AG09319 (cell line): ENCODE measurements at regions not wholly inside any gene's neighbourhood (a gene's known extent, or its start where the extent isn't known, plus 50 kb on each side); places are given as distances from the start of the nearest gene placed in this dataset.

ENCODE experiments used
- DNase-seq: peaks from one replicate; pipeline ENCODE4 v3.0.0-alpha.2; 2010; ENCODE audit warnings: low read depth; ENCODE audit errors: extremely low read depth
- TF ChIP-seq, protein P1 (sequence below): IDR thresholded peaks from 2 replicates; pipeline ENCODE4 v1.5.1; 2011; ENCODE audit warnings: low read depth, mild to moderate bottlenecking, inconsistent platforms, low read length, moderate library complexity

DNA sequence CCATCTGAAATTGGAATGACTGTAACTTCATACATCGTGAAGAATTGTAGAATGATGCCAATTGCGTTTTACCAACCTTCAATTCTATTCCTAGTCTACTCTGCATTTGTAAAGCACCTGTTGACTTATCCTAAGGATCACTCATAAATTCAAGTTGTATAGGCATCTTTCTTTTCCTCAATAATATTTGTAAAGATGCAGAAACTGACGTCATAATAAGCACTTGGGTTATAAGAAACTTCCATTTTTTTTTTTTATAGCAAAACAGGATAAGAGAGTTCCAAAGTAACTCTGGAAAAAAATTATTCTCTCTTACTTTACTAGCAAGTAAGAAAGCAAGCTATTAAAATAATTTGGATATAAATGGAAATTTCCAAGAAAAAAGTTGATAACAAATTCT lies 1377.4 kb upstream of the ACVR2A start:
- no peak for DNase-seq
- TF ChIP-seq, protein P1, sequence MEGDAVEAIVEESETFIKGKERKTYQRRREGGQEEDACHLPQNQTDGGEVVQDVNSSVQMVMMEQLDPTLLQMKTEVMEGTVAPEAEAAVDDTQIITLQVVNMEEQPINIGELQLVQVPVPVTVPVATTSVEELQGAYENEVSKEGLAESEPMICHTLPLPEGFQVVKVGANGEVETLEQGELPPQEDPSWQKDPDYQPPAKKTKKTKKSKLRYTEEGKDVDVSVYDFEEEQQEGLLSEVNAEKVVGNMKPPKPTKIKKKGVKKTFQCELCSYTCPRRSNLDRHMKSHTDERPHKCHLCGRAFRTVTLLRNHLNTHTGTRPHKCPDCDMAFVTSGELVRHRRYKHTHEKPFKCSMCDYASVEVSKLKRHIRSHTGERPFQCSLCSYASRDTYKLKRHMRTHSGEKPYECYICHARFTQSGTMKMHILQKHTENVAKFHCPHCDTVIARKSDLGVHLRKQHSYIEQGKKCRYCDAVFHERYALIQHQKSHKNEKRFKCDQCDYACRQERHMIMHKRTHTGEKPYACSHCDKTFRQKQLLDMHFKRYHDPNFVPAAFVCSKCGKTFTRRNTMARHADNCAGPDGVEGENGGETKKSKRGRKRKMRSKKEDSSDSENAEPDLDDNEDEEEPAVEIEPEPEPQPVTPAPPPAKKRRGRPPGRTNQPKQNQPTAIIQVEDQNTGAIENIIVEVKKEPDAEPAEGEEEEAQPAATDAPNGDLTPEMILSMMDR = no peak

DNA sequence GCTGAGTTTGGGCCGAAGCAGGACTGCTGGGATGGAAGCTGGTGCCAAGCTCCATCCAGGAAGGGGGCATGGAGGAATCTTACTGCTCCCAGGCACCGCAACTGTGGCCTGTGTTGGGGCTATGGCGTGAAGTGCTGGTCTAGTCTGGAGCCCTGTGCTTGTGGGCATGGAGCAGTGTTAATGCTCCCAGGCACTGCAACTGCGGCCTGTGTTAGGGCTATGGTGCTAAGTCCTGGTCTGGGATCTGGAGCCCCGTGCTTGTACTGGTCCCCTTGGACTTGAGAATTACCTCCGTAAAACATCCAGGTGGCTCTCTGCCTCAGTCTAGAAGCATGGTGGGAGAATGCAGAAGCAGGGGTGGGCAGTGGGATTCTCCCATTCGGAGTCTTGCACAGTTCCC lies 1379.4 kb upstream of the ACVR2A start:
- TF ChIP-seq, protein P1 = no peak
- no peak for DNase-seq

DNA sequence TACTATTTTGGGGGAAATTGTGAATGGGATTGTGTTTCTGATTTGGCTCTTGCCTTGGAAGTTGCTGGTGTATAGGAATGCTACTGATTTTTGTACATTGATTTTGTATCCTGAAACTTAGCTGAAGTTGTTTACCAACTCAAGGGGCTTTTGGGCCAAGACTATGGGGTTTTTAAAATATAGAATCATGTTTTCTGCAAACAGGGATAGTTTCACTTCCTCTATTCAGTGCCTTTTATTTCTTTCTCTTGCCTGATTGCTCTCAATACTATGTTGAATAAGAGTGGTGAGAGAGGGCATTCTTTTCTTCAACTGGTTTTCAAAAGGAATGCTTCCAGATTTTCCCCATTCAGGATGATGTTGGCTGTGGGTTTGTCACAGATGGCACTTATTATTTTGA lies 1383.8 kb upstream of the ACVR2A start:
- TF ChIP-seq, protein P1 = no peak
- no peak for DNase-seq

DNA sequence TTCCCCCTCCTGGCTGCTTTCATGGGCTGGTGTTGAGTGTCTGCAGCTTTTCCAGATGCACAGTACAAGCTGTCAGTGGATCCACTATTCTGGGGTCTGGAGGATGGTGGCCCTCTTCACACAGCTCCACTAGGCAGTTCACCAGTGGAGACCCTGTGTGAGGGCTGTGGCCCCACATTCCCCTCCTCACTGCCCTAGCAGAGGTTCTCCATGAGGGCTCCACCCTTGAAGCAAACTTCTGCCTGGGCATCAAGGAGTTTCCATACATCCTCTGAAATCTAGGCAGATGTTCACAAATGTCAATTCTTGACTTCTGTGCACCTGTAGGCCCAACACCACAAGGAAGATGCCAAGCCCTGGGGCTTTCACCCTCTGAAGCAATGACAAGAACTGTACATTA lies 1386.2 kb upstream of the ACVR2A start:
- TF ChIP-seq, protein P1 = no peak
- DNase-seq = no peak

DNA sequence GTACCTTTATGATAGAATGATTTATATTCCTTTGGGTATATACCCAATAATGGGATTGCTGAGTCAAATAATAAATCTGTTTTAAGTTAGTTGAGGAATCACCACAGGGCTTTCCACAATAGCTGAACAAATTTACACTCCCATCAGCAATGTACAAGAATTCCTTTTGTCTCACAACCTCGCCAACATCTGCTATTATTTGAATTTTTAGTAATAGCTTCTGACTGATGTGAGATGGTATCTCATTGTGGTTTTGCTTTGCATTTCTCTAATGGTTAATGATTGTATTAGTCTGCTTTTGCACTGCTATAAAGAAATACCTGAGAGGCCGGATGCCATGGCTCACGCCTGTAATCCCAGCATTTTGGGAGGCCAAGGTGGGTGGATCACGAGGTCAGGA lies 1387.6 kb upstream of the ACVR2A start:
- TF ChIP-seq, protein P1 = no peak
- no peak for DNase-seq

DNA sequence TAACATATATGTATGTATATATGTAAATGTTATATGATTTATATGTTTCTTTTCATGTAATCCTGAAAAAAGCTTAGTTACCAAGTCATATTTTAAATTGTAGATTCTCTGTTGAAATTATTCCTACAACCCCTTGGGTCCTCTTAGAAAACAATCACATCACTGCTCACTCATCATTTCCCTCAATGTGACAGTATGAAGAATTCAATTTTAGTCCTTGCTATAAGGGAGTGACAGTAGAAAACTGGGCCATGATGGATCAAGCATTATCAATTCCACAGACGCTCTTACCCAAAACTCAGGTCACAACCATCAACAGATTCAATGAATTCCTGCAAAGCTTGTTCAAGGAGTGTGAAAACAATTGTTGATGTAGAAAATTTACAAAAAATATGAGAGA lies 1389.5 kb upstream of the ACVR2A start:
- no peak for DNase-seq
- TF ChIP-seq, protein P1 = no peak

DNA sequence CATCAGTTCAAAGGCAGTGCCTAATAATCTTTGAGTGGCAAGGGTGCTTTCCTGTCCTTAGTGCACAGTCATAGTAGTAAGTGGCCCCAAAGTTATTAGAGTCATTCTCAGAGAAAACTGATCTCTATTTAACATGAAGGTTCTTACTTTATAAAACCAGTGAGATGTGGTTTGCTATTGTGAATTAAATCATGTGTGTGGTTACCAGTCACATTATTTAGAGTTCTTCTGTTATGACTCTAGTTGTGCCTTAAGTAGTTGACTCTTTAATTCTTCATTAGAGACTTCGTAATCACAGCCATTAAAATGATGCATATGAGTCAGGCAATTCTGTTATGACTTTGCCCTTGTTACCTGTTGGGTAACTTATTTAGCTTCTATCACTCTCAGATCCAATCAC lies 1392.9 kb upstream of the ACVR2A start:
- DNase-seq = no peak
- TF ChIP-seq, protein P1 = no peak
